Umbilical cord (tissue), 1 donor: ENCODE measurements at regions not wholly inside any gene's neighbourhood (a gene's known extent, or its start where the extent isn't known, plus 50 kb on each side); places are given as distances from the start of the nearest gene placed in this dataset.
A peak's percentile ranks its signal among the peaks of the same experiment; 100 is the strongest.

Experiments
- DNase-seq: peaks from one replicate; pipeline ENCODE4 v3.0.0-alpha.2; 2015; ENCODE audit warnings: low spot score

DNA sequence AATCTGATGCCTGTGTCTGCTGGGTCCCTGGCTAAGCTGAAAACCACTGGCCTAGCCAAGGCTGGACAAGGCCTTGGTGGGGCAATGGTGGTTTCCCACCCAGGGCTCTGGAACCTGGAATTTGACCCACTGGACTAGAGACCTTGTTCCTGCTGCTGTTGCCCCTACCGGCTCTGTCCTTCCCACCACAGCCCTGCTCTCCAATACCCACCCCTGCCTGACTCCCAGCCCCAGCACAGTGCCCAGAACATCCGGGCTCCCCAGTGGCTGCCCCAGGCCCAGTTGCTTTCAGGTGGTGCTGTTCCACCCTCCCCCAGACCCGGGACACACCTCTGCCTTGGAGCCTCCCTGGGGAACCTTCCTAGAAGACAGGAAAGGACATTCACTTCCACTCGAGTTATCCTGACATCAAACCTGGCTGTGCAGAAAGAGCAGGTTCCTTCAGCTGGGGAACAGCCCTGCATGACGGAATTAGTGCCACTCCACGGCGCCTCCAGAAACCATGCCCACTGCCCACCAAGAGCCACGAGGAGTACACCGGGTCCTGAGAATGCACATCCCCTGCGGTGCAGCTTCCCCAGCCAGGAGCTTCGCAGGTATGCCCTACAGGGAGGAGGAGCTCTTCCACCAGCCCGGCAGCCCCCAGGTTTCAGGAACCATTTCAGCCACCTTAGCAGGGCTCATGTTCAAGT lies 152.8 kb downstream of the OAT start:
- DNase-seq, result no peak

DNA sequence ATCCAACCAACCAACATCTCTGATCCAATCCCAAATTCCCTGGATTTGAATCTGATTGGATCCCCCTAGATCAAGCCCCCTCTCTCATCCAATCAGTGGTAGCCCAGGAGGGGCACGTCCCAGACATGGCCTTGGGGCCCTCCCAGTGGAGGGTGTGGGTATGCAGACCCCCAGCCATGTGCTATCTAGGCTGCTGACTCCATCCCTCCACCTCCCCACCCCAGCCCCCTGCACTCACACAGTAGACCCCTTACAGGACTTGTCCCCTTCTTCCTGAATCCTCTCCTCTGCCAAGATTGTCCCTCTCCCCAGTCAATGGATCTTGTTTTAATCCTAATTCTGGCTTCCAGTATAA lies 153.4 kb downstream of the OAT start:
- no peak for DNase-seq

DNA sequence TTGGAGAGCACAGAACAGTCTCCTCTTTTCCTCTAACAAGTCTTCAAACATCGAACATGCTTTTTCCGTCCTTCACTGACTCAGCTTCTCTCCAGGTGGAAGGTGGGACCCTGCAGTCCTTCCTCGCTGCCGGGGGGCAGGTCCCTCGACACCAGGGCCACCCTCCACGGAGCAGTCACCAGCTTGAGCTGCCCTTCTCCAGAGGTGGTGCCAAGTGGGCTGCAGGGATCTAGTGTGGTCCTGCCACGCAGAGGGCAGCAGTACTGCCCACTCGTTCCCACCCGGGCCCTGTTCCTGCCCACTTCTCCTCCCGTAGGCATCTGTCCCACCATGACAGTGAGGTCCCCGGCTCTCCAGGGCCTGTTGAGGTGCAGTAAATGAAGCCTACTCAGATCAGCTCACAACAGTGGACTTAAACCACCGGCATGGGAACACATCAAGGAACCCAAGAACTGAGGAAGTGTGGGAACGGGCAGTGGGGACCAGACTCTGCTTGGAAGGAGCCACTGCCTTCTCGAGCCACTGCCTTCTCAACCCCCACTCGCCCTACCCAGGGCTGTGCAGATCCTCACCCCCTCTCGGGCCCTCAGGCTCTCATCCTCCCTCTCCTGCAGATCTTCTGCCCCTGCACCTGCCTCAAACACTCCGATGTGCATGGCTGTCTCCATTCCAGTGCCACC lies 153.9 kb downstream of the OAT start:
- no peak for DNase-seq

DNA sequence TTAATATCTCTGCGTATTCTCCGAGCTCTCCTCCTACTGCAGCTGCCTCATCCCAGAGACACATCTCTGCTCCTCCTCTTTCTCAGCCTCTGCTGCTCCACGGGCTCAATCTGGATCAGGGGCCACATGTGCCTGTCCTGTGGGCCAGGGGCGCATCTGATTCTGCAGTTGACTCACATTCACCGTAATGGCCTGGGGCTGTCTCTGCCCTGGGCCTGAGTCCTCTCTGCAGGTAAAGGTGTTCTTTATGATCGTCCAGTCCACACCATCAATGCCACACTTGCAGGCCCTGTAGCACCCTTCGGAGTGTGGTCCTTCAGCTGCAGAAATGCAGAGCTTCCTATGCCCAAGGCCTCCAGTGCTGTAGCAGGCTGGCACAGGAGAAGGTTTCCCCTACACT lies 154.5 kb downstream of the OAT start:
- no peak for DNase-seq

DNA sequence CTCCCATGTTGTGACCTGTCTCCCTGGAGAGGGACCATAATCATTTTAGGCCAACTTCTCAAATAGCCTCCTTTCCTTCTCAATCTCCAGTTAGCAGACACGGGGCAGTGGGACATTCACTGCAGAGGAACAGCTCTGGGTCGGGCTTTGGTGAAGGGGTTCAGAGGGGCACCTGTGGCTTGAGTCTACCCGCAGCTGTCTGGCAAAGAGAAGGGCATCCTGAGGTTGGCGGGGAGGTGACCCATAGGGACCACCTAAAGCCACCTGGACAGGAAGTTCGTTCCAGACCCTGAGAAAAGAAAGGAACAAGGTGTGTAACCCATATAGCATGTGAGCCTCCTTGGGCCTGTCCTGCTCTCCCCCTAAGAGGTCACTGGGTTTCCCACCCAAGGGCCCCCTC lies 155.0 kb downstream of the OAT start:
- DNase-seq, result no peak

DNA sequence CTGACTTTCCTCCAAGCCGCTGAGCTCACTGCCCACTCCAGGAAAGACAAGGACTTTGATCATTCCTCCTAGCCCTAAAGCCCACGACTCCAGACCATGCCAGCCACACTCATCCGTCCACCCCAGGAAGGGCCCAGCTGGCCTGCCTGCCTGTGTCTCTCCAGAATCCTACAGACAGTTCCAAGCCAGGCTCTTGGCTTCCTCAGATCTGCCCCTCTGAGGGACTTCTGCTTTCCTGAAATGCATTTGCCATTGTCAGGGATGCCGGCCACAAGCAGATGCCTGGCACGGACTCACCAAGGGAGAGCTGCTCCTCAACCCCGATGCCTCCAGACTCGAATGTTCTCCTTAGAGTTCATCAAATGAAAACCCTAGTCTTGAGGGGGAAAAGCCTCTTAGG lies 155.8 kb downstream of the OAT start:
- no peak for DNase-seq

DNA sequence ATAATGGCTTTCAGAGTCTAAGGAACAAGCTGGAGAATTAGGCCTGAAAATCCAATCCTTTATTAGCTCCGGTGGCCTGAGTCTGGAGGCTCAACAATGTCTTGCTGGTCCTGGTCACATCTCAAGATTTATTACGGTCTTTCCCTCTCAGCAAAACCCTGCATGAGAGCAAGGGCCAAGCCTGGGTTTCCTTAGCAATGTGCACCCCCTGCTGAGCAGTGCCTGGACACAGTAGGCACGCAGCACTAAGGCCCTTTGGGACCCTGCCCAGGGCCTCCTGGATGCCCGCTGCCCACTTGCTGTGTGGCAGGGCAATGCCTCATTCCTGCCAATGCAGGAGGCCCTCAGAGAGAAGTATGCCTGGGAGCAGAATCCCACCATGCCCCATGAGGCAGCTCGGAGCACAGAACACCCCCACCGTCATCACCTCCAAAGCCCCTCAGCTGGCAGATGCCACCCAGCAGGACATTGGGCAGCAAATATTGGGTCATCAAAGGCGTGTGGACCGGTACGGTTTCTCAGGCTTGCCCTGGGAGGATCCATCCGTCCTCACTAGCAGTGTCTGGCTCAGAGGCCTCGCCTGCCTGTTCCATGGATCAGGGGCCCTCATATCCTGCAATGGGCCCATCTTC lies 156.4 kb downstream of the OAT start:
- DNase-seq, result no peak

DNA sequence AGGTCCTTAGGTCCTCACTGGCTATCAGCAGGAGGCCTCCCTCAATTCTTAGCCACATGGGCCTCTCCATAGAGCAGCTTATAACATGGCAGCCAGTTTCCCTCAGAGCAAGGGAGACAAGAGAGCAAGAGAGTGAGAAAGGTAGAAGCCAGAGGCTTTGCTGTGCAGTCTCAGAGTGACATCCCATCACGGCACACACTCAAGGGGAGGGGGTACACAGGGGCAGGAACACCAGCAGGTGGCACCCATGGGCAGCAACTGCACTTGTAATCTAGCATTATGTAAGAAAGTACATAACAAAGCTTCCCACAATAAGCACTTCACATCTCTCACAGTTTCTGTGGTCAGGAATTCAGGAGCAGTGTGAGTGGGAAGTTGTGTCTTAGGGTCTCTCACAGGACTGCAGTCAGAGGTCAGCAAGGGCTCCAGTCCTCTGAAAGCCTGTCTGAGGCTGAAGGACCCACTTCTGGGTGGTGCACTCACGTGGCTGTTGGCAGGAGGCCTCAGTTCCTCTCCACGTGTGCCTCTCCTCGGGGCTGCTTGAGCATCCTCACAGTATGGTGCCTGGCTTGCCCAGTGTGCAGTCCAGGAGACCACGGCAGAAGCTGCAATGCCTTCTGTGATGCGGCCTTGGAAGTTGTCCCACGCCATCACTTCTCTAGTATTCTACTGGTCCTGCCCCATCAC lies 159.4 kb downstream of the OAT start:
- no peak for DNase-seq

DNA sequence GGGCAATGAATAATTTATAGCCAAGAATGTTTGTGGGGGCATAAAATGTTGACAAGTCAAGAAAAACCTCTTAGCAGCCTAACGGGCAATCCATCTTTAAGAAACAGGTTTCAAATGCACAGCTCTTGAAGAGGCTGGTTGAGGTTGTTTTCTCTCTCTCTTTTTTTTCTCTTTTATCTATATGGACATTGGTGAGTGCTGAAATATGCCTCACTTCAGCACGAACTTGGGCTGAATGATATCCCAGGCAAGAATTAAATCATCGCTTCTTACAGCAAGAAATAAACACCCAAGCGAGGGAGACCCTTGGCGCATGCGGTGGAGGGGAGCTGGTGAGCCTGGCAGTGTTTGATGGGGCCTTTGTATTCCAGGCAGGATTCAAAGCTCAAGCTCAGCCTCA lies 160.9 kb downstream of the OAT start:
- no peak for DNase-seq

DNA sequence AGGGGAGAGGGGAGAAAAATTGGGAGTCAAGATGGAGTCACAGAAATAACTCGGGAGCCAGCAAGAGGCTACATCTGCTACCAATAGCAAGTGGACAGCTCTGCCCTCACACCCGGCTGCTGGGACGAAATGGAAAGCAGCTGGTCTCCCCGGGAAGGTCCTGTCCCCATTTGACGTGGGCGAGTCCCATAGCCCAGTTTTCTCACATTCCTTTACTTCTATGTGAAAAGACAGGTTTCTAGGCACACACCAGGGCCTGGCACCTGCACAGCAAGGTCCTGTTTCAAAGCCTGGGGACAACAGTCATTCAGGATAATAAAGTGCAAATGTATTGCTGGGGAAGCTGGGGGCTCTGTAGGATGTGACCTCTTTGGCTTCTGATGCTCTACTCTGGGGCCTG lies 162.6 kb downstream of the OAT start:
- no peak for DNase-seq

DNA sequence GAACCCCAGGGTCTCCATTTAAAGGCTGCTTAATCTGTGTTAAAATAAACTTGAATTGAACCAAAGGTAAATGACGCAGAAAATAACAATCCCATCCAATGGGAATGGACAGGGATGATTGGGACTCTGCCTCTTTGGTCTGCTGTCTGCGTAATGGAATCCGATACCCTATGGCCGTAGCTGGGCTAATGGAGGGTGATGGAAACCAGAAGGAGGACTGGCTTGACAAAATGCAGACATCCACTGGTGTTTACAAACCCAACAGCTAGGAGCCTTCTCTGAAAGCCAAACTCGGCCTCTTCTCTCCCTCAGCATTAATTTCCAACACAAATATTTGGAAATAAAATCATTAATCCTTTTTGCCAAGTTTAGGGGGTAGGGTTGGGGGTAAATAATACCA lies 162.2 kb upstream of the CHST15 start:
- no peak for DNase-seq

DNA sequence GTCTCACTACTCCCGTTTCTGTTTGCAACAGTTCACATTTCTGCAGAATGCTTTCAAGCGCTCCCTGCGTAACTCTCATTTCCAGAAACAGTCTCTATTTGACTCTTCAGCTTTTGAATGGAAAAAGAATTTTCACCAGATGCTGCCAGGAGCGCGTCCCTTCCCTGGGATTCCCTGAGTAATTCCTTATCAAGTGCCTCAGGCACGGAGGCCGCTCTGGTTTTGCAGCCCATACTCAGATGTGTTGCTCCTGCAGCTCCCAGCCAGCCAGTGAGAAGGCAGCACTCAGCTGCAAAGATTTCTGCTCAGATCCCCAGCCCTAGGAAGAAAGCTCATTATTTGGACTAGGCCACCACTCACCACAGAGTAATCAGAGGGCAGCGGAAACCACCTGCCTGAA lies 161.1 kb upstream of the CHST15 start:
- peak; percentile 90 for DNase-seq

DNA sequence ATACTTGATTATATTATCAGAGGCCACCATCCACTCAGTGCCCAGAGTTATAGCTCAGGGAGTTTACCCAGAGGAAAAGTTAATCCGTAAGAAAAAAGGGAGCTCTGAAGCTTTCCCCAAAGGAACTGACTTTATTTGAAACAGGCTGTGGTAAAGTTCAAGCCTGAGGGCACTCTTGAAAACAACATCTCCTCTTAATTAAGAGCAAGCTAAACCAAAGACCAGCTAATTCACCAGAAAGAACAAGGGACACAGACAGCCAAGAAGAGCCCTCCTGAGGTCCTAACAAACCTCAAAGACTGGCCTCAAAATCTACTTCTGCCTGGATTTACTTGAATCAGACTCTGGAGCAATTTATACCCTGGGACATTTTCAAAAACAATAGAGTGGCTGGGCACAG lies 159.6 kb upstream of the CHST15 start:
- DNase-seq, result no peak

DNA sequence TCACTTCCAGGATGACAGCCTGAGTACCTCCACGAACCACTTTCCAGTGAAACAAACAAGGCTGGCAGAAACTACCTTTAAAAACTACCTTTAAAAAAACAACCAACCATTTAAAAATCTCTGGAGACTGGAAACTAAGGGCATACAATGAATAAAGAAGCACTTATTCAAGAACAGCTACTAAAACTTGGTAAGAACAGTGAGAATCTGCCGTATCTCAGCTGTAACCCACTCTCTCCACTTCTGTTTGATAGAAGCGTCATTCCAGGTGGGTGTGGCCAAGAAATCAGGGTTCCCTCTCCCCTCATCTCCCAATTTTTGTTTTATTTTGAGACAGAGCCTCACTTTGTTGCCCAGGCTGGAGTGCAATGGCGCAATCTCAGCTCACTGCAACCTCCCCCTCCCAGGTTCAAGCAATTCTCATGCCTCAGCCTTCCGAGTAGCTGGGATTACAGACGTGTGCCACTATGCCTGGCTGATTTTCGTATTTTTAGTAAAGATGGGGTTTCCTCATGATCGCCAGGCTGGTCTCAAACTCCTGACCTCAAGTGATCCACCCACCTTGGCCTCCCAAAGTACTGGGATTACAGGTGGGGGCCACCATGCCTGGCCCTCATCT lies 158.8 kb upstream of the CHST15 start:
- DNase-seq, result no peak

DNA sequence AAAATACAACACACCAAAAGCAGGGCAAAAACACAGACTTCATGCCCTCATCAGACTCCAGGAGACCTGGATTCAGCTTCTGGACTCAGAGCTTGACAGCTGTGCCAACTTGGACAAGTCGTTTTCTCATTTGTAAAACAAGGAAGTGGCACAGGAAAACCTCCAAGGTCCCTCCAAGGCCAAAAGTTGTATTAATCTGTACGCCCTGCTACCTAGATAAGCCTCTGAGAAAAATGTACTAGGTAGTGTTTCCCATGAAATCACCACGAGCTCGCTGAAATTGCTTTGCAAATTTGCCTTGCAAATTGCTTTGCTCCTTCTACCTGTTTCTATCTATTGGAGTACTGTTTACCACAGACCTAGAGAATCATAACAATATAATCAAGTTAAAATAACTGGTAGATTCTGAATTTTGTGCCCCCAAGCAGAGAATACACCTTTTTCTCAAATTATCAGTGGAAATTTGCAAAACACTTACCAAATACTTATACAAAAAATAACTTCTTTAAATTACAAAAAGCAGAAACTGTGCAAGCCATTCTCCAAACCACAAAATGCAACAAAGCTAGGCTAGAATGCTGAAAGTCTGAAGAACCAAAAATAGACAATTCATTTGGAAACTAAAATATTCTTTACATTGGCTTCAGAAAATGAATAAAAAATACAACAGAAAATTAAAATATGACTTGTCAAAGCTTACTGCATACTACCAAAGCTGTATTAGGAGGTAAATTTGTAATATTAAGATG lies 158.1 kb upstream of the CHST15 start:
- no peak for DNase-seq

DNA sequence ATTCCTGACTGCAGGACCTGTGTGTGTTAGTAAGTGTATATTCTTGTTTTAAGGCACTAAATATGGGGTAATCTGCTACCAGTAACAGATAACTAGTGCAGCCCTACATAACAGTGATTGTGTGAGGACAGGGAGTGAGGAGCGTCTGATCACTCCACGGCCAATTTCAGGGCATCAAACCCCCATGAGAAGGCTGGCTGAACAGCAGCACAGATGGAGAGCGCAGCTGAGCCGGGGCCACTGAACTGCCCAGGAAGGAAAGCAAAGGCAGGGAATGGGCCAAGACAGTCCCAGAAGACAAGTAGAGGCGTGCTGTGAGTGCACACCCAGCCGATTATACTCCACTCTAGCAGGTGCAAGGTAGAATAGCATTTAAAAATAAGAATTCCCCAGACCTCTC lies 157.1 kb upstream of the CHST15 start:
- DNase-seq, result no peak

DNA sequence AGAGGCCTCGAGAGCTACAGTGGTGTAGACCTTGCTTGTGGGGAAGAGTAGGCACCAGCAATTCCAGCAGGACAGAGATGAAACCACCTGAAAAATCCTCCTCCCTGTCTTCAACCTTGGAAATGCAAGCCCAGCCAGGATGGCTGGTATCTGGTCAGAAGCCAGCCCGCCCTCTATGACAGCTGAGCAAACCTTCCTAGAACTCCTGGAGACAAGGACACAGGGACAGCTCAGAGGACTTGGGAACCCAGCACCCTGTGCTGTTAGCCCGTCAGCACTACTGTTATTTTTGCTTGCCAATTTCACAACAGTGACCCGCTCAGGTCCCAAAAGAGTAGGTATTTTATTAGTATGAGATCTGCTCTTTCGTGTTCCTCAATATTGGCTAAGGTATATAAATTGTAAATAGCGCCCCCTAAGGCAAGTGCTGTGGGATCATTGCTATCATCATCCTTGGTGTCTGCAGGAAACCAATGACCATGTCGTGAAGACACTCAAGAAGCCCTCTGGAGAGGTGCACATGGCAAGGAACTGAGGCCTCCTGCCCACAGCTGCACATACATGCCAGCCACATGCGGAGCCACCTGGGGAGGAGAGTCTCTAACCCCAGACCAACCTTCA lies 156.5 kb upstream of the CHST15 start:
- DNase-seq, result no peak

DNA sequence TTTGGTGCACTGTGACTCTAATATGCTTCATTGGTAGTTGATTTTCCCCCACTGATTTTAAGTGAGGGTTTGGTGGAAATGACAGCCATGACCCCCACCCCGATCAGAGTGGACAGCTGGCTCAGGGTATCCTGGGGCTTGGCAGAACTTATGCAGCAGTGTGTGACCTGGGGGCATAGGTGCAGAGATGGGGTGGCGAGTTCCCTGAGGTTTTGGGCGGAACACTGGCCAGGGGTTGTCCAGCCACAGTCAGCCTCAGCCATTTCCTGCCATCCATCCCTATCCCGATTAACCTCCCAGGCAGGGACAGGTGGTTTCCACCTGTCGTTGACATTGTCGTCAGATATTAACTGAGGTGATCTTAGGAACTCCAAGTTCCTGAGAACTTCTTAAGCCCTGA lies 155.8 kb upstream of the CHST15 start:
- DNase-seq, result no peak

DNA sequence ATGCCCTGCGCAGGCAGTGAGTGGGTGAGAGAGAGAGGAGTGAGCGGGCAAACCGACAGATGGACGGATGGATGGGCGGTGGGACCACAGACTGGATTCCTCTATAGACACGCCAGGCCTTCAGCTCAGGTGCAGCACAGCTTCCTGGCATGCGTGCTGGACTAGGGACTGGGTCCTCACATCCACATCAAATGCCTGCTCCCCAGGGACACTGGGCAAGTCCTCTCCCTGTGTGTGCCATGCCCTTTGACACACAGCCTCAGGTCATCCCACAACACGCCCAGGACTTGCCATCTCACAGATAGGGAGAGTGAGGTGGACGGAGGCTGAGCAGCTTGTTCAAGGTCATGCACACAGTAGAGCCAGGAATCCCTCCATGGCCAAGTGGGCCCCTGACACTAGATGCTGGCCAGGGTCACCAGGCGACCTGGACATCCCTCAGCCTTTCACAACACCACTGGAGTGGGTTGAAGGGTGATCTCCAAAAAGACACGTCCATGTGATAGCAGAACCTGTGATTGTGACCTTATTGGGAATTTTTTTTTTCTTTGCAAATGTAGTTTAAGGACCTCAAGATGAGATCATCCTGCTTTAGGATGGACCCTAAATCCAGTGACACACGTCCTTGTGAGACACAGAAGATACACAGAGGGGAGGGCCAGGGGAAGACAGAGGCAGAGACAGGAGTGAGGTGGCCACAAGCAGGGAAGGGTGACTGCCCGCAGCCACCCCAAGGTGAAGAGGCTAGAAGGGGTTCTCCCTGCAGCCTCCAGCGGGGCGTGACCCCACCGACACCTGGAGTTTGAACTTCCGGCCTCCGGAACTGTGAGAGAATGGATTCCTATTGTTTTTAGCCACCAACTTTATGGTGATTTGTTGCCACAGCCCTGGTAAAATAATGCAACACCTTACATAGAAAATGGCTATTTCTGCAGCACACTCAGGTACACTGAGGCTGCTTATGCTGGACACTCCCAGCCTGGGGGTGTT lies 155.0 kb upstream of the CHST15 start:
- no peak for DNase-seq
